Stimulated activated CD4-positive, alpha-beta T cell treated with anti-CD3 and anti-CD28 coated beads, Interleukin-12 subunit alpha, Interleukin-12 subunit beta, amount 100 ng/mL, for 4 hours (primary cell): ENCODE measurements at regions not wholly inside any gene's neighbourhood (a gene's known extent, or its start where the extent isn't known, plus 50 kb on each side); places are given as distances from the start of the nearest gene placed in this dataset.
"Not testable (repeated sequence)": the region's sequence is repeated elsewhere in the genome, so short reads cannot be mapped to it uniquely, and the experiment has no call there.

Experiments
- DNase-seq: peaks from one replicate; pipeline ENCODE4 v3.0.0-alpha.2; 2020

DNA sequence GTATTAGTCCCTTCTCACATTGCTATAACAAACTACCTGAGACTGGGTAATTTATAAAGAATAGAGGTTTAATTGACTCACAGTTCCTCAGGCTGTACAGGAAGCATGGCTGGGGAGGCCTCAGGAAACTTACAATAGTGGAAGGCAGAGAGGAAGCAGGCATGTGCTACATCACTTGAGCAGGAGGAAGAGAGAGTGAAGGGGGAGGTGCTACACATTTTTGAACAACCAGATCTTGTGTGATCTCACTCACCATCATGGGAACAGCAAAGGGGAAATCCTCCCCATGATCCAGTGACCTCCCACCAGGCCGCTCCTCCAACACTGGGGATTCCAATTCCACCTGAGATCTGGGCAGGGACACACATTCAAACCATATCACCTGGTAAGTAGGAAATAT lies 630.6 kb downstream of the QKI start:
- DNase-seq, result no peak

- not testable (repeated sequence) for DNase-seq
Measured at GRCh38 chr6:164043656-164044055, 629.1 kb downstream of the QKI start.

GRCh38 chr6:164042212-164042611 lies 627.7 kb downstream of the QKI start:
- no peak for DNase-seq

GRCh38 chr6:164040994-164041393 lies 626.5 kb downstream of the QKI start:
- DNase-seq, result no peak

DNA sequence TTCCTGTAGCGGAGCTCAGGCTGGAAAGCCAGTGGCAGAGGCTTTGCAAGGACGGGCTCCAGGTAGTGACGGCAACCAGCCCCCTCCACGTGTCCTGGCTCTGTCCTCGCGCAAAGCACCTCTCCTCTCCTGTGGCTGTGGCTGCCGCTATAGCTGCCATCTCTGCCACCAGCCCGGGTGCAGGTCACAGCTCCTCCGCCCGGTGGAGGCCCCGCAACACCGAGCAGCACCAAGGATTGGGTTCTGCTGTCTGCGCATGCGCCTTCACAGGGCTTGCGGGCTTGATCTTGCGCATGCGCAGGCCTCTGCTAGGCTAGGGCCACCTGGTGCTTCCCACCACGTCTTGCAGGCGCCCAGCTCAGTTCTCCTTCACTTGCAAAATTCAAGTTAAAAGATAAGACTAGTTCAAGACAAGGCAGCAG lies 625.4 kb downstream of the QKI start:
- peak; percentile 12 for DNase-seq

DNA sequence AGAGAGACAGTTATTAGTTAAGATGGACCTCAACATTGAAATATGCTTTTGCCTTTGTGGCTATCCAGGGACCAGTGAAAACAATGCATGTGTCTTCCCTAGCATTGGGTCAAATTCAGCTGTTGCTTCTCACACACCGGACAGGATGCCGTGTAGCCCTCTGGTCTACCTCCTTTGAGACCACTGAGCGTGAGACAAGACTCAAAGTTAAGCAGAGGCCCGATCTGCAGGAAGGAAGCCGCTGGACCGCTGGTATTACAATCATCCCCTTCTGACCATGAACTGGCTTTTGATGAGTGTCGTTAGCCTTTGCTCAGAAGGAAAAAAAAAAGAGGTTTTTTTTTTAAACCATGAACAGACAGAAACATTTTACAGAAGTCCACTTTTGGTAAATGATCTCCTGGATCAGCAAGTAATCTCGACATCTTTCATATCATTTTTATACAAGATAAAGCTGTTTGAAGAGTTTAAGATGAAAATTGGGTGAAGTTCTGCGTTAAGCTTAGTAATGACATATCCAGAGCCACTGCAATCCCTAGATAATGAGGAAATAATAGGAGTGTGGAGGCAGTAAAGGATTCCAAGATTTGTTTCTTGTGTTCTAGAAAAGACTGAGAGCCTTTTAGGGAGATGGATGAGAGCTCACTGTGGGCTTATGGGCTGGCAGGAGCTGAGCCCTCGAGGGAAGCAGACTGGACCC lies 622.8 kb downstream of the QKI start:
- no peak for DNase-seq

- DNase-seq, result no peak
Measured at GRCh38 chr6:164035900-164036485, 621.5 kb downstream of the QKI start.

DNA sequence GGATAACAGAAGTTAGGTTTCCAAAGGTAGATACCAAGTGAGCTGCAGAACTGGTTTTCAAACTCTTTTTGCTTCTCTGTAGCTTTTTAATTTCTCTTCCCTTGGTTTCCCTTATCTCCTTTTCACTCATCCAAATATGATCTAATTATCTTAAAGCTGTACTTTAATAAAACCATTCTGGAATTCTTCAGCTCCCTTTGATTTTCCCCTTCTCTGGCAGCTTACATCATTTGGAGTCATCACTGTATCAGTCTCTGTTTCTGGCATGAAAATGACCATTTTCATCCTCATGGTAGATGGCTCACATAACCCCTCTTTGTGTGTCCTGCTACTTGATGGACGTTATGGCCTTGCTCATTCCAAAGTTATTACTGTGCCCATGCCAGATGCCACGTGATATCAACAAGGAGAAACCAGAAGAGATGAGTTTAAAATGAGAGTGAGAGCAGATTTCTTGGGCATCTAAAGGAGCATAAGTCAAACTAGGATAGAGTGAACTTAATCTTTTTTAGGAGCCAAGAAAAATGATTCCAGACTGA lies 620.2 kb downstream of the QKI start:
- no peak for DNase-seq

DNA sequence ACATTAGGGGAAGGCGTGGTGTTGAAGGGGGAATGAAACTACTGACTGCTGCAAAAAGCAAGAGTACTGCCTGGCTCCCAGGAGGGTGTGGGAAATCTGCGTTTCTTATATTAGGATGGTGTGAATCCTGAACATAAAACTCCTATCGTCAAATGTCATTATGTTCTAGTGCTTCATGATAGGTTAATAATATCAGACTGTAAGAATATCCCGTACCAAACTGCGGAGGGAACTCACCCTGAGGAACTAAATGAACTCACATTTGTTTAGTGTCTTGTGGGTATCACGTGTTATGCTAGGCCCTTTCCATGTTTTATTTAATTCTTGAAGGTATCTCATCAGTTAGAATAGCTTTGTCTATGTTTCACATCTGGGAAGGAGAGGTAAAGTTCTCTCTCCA lies 610.7 kb downstream of the QKI start:
- no peak for DNase-seq

GRCh38 chr6:164023535-164023934 lies 609.0 kb downstream of the QKI start:
- DNase-seq, result no peak

DNA sequence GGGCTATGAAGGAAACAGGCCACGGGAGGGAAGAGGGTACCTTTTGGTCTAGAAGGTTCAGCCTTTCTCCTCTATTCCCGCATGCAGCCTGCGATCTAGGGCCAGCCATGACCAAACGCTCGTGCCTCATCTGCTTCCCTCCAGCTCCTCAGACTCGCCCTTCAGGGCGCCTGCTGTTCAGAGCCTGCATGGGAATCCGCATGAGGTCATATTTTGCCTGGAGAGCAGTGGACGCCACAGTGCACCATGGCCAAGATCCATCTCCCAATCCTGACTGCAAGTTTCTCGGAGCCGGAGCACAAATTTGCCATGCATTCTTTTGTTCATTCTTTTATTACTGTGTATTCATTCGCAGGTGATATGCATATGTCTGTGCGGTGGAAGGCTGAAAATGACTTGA lies 608.1 kb downstream of the QKI start:
- no peak for DNase-seq

DNA sequence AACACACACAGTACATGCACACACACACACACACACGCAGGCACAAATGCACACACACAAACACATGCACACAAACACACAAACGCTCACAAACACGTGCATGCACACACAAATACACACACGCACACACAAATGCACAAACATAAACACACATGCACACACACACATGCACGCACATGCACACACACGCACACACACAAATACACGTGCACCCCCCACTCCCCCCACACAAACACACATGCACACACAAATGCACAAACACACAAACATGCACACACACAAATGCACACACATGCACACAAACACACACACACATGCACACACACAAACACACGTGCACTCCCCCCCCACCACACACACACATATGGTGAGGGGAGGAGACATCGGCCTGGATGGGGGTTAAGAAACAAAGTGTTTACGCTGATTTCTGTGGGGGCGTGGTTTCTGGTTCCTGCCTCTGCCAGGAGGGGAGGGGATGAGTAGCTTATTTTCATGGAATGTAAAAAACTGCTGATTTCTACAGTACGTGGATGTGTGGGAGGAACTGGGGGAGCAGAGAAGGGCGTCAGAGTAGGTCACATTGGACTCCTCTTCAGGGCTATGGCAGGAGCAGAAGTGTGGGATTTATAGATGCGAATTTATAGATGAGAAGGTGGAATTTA lies 607.2 kb downstream of the QKI start:
- DNase-seq, result no peak

GRCh38 chr6:164020142-164020541 lies 605.6 kb downstream of the QKI start:
- DNase-seq, result no peak

GRCh38 chr6:164018133-164018532 lies 603.6 kb downstream of the QKI start:
- DNase-seq, result no peak

DNA sequence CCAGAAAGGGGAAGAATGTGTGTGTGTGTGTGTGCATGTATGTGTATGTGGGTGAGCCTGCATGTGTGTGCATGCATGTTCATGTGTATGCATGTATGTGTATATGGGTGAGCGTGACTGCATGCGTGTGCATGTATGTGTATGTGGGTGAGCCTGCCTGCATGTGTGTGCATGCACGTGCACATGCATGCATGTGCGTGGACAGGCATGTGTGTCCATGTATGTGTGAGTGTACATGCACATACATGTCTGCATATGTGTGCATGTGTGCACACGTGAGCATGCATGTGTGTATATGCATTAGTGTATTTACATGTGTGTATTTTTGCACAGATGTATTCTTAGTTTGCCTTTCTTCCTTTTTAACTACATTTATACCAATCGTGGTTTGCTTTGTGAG lies 601.5 kb downstream of the QKI start:
- DNase-seq, result no peak

GRCh38 chr6:164015088-164015484 lies 600.6 kb downstream of the QKI start:
- DNase-seq, result no peak

- DNase-seq, result no peak
Measured at GRCh38 chr6:164014346-164015087, 600.0 kb downstream of the QKI start.

DNA sequence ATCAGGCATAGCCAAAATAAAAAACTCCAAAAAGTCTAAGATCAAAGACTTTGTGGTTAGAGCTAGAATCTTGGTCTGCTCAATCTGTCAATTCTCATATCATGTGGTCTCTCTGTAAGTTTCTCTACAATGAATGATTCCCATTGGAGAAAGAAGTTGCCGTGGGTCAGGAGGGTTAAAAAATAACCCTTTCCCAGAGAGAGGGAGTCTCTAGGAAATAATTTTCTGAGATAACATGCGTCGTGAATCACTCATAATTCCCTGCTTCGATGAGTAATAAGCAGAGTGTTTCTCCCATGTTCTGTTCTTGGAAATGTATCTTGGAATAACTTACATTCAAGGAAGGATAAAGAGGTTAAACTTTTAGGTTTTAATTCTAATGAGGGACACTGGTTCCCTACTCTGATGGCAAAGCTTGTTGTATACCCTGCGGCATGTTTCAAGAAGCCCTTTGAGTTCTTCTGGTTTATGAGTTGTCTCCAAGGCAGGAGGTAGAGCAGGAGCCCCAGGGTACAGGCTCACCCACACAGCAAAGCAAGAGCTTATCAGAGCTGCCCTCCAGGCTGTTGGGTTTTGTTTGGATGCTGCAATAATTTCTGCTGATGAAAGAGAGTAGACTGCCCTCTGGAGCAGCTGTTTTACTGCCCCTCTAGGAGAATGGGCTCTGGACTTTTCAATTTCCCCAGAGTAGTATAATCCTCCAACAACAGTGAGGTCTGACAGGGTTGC lies 599.1 kb downstream of the QKI start:
- DNase-seq, result no peak

DNA sequence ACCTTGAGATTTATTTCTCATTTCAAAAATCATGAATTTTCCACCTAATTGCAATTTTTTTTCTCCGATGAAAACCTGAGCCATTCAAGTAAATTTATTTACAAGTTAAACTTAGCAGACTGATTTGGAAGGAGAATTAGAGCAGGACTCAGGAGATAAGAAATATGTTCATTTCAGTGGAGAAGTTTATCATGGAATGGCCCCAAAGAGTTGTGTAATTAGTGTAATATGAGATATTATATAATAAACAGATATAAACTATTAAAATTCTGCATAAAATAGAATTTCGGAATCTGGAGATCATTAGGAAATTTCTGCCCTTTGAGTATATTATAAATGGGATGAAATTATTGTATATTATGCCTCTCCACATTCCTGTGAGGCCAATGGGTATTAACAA lies 596.8 kb downstream of the QKI start:
- DNase-seq, result no peak

GRCh38 chr6:164010441-164011103 lies 596.1 kb downstream of the QKI start:
- no peak for DNase-seq

DNA sequence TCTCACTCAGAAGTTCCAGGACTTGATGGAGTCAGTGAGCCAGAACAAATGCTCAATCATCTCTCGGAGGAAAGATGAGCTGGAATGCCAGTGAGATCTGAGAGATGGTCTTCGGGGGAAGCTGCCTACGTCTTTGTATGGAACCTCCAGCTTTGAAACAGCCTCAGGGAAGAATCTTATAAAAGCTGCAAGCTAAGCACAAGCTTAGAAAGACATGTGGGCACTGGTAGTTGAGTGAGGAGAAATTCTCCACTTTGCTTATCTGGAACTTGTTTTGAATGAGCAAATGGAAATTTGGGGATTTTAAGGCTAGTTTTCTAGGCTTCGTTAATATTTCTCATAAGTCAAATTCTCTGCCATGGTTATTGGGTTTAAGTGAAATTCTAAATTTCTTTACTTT lies 594.4 kb downstream of the QKI start:
- no peak for DNase-seq

DNA sequence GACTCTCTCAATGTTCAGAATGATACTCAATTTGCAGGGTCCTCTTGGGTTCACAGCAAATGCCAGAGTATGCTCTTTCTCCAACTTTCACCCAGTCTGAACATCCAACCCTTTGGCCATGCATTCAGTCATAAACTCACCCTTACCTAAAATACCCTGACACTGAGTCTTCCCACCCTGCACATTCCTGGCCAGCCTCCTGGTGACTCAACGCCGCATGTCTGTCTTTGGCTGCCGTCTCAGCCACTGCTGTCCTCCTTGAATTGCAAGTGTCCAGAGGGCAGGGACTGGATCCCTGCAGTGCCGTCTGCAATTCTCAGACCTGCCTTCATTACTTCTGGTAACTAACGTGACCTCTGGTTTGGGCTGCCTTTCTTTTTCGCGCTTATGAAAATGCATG lies 593.4 kb downstream of the QKI start:
- no peak for DNase-seq
